ENCODE measurements at regions not wholly inside any gene's neighbourhood (a gene's known extent, or its start where the extent isn't known, plus 50 kb on each side); places are given as distances from the start of the nearest gene placed in this dataset.

GRCh38 chr14:38828183-38828827, 274.7 kb downstream of the SEC23A start:
- Histone ChIP-seq H3K4me1 (ENCODE audit: control insufficient read depth in 2 of 3, insufficient read depth in 2 of 3, low read depth in 1 of 3, low read length in 3 of 3) (no peaks in the 10 kb centered on the region), H3K27me3 (ENCODE audit: control insufficient read depth, insufficient read depth, low read length) (no peaks in the 10 kb centered on the region), H3K27ac (ENCODE audit: low read depth in 2 of 2, low read length in 2 of 2) (no peak overlapping the region), H3K4me3 (ENCODE audit: low read length in 3 of 3) (no peak overlapping the region), H3K36me3 (ENCODE audit: control insufficient read depth in 2 of 3, insufficient read depth in 3 of 3, low read length in 3 of 3) (no peaks in the 10 kb centered on the region), H3K9me3 (ENCODE audit: control insufficient read depth in 2 of 3, insufficient read depth in 1 of 3, low read length in 3 of 3) (no peaks in the 10 kb centered on the region), H3K9ac (ENCODE audit: low read length in 3 of 3) (no peak overlapping the region)
- DNase-seq: no peak
- no peak for FAIRE-seq
- intact Hi-C loops (cut with DNase I): no loop called here
- TF ChIP-seq CTCF (IDR thresholded peaks at IDR 0.05; ENCODE audit: borderline replicate concordance, extremely low read depth, insufficient read depth): no peak

GRCh38 chr14:38824706-38825105, 278.3 kb downstream of the SEC23A start:
- FAIRE-seq: no peak
- no peaks in the 10 kb centered on the region for H3K9me3 ChIP-seq (ENCODE audit: control insufficient read depth in 2 of 3, insufficient read depth in 1 of 3, low read length in 3 of 3)
- intact Hi-C loops (cut with DNase I): no loop called here
- no peaks in the 10 kb centered on the region for H3K27me3 ChIP-seq (ENCODE audit: control insufficient read depth, insufficient read depth, low read length)
- DNase-seq: no peak
- H3K36me3 ChIP-seq (ENCODE audit: control insufficient read depth in 2 of 3, insufficient read depth in 3 of 3, low read length in 3 of 3): no peaks in the 10 kb centered on the region
- H3K4me3 ChIP-seq (ENCODE audit: low read length in 3 of 3): no peak overlapping the region
- no peak for TF ChIP-seq CTCF (IDR thresholded peaks at IDR 0.05; ENCODE audit: borderline replicate concordance, extremely low read depth, insufficient read depth)
- H3K4me1 ChIP-seq (ENCODE audit: control insufficient read depth in 2 of 3, insufficient read depth in 2 of 3, low read depth in 1 of 3, low read length in 3 of 3): no peaks in the 10 kb centered on the region
- H3K27ac ChIP-seq (ENCODE audit: low read depth in 2 of 2, low read length in 2 of 2): no peak overlapping the region
- H3K9ac ChIP-seq (ENCODE audit: low read length in 3 of 3): no peak overlapping the region

GRCh38 chr14:38818555-38818954, 284.5 kb downstream of the SEC23A start:
- Histone ChIP-seq H3K36me3 (ENCODE audit: control insufficient read depth in 2 of 3, insufficient read depth in 3 of 3, low read length in 3 of 3) (no peaks in the 10 kb centered on the region), H3K27ac (ENCODE audit: low read depth in 2 of 2, low read length in 2 of 2) (no peak overlapping the region), H3K9ac (ENCODE audit: low read length in 3 of 3) (no peak overlapping the region), H3K27me3 (ENCODE audit: control insufficient read depth, insufficient read depth, low read length) (no peaks in the 10 kb centered on the region), H3K9me3 (ENCODE audit: control insufficient read depth in 2 of 3, insufficient read depth in 1 of 3, low read length in 3 of 3) (no peaks in the 10 kb centered on the region), H3K4me1 (ENCODE audit: control insufficient read depth in 2 of 3, insufficient read depth in 2 of 3, low read depth in 1 of 3, low read length in 3 of 3) (no peaks in the 10 kb centered on the region), H3K4me3 (ENCODE audit: low read length in 3 of 3) (no peak overlapping the region)
- intact Hi-C loops (cut with DNase I): no loop called here
- DNase-seq: no peak
- TF ChIP-seq CTCF (IDR thresholded peaks at IDR 0.05; ENCODE audit: borderline replicate concordance, extremely low read depth, insufficient read depth): no peak
- no peak for FAIRE-seq
